HG03378 (cell line): ENCODE measurements at regions not wholly inside any gene's neighbourhood (a gene's known extent, or its start where the extent isn't known, plus 50 kb on each side); places are given as distances from the start of the nearest gene placed in this dataset.

Source experiments
- ATAC-seq: cut with Tn5 transposase; IDR thresholded peaks from one replicate; pipeline ENCODE4 v1.9.1; 2021; ENCODE audit warnings: mild to moderate bottlenecking, moderate library complexity; ENCODE audit not compliant: unreplicated experiment

DNA sequence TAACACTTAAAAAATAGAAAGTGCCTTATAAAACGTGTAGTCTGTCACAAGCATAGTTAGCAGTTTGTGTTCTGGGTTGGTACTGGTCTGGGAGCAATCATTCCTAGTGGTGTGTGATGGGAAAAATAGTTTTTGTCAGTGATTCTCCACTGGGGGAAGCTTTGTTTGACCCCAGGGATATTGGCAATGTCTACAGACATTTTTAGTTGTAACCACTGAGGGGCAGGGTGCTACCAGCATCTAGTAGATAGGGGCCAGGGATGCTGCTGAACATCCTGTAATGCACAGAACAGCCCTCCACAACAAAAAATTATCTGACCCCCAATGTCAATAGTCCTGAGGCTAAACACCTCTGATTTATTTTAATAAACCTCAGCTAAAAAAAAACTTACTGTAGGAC lies 51.6 kb upstream of the CREB5 start:
- no peak for ATAC-seq

DNA sequence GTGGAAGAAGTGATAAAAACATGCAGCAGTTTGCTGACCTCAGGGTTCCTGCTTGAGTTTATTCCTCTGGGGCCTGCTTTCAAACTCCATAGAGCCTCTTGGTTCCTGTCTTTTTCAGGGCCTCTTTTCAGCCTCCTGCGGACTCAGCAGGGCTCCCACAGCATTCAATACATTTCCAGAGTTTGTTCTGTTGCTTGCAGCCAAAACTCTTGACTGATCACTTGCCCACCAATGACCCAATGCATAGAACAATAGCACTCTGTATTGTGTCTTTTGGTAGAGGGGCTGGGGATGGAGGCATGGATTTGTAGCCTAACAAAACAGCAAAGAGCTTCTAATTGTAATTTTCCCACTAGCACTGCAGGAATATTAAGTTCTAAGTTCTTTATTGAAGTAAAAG lies 50.8 kb upstream of the CREB5 start:
- no peak for ATAC-seq

GRCh38 chr7:28362182-28362581 lies 50.1 kb upstream of the CREB5 start:
- ATAC-seq = no peak
